Mononuclear cell (primary cell): ENCODE measurements at regions not wholly inside any gene's neighbourhood (a gene's known extent, or its start where the extent isn't known, plus 50 kb on each side); places are given as distances from the start of the nearest gene placed in this dataset.

ENCODE experiments used
- H3K27me3 ChIP-seq: 2 replicates; pipeline ENCODE4 v1.6.0; 2011; ENCODE audit warnings: low read length, control low read depth; ENCODE audit not compliant: insufficient read depth
- H3K4me1 ChIP-seq: 2 replicates; pipeline ENCODE4 v1.5.1; 2011; ENCODE audit warnings: mild to moderate bottlenecking, low read length, control low read depth; ENCODE audit not compliant: insufficient read depth
- H3K4me3 ChIP-seq: 2 replicates; pipeline ENCODE4 v1.5.1; 2011; ENCODE audit warnings: mild to moderate bottlenecking, low read length, moderate library complexity
- H3K9me3 ChIP-seq: 2 replicates; pipeline ENCODE4 v1.5.1; 2011; ENCODE audit warnings: low read depth, mild to moderate bottlenecking, control low read depth, low read length

GRCh38 chr18:72470391-72470790 lies 73.8 kb downstream of the CBLN2 start:
- no peaks in the 10 kb centered on the region for H3K9me3 ChIP-seq
- no peak overlapping the region for H3K4me3 ChIP-seq
- H3K4me1 ChIP-seq: no peaks in the 10 kb centered on the region
- H3K27me3 ChIP-seq: no peaks in the 10 kb centered on the region

- Histone ChIP-seq H3K4me3 (no peak overlapping the region), H3K4me1 (no peaks in the 10 kb centered on the region), H3K9me3 (no peaks in the 10 kb centered on the region), H3K27me3 (no peaks in the 10 kb centered on the region)
Observed at GRCh38 chr18:72468021-72468710, 76.0 kb downstream of the CBLN2 start.

GRCh38 chr18:72460210-72460680 lies 83.9 kb downstream of the CBLN2 start:
- no peaks in the 10 kb centered on the region for H3K4me1 ChIP-seq
- no peaks in the 10 kb centered on the region for H3K9me3 ChIP-seq
- no peak overlapping the region for H3K4me3 ChIP-seq
- H3K27me3 ChIP-seq: no peaks in the 10 kb centered on the region

- Histone ChIP-seq H3K27me3 (no peaks in the 10 kb centered on the region), H3K9me3 (no peaks in the 10 kb centered on the region), H3K4me1 (no peaks in the 10 kb centered on the region), H3K4me3 (no peak overlapping the region)
Observed at GRCh38 chr18:72458271-72458670, 85.9 kb downstream of the CBLN2 start.

GRCh38 chr18:72456802-72457201 lies 87.3 kb downstream of the CBLN2 start:
- H3K9me3 ChIP-seq: no peaks in the 10 kb centered on the region
- no peaks in the 10 kb centered on the region for H3K27me3 ChIP-seq
- H3K4me3 ChIP-seq: no peak overlapping the region
- no peaks in the 10 kb centered on the region for H3K4me1 ChIP-seq

GRCh38 chr18:72452328-72452727 lies 91.8 kb downstream of the CBLN2 start:
- H3K4me3 ChIP-seq: no peak overlapping the region
- no peaks in the 10 kb centered on the region for H3K27me3 ChIP-seq
- H3K9me3 ChIP-seq: no peaks in the 10 kb centered on the region
- no peaks in the 10 kb centered on the region for H3K4me1 ChIP-seq

- Histone ChIP-seq H3K4me3 (no peak overlapping the region), H3K4me1 (no peaks in the 10 kb centered on the region), H3K27me3 (no peaks in the 10 kb centered on the region), H3K9me3 (no peaks in the 10 kb centered on the region)
Observed at GRCh38 chr18:72444798-72445155, 99.4 kb downstream of the CBLN2 start.

- no peaks in the 10 kb centered on the region for H3K4me1 ChIP-seq
- no peaks in the 10 kb centered on the region for H3K9me3 ChIP-seq
- H3K27me3 ChIP-seq: no peaks in the 10 kb centered on the region
- H3K4me3 ChIP-seq: no peak overlapping the region
Observed at GRCh38 chr18:72444111-72444797, 99.9 kb downstream of the CBLN2 start.

- H3K4me1 ChIP-seq: no peaks in the 10 kb centered on the region
- H3K4me3 ChIP-seq: no peak overlapping the region
- no peaks in the 10 kb centered on the region for H3K27me3 ChIP-seq
Observed at GRCh38 chr18:72436401-72436800, 107.7 kb downstream of the CBLN2 start.

GRCh38 chr18:72433756-72434155 lies 110.4 kb downstream of the CBLN2 start:
- Histone ChIP-seq H3K9me3 (no peaks in the 10 kb centered on the region), H3K4me3 (no peak overlapping the region), H3K27me3 (no peaks in the 10 kb centered on the region), H3K4me1 (no peaks in the 10 kb centered on the region)

More at GRCh38 chr18:72436401-72436800, 107.7 kb downstream of the CBLN2 start:
- H3K9me3 ChIP-seq: no peaks in the 10 kb centered on the region

- H3K9me3 ChIP-seq: no peaks in the 10 kb centered on the region
- no peaks in the 10 kb centered on the region for H3K27me3 ChIP-seq
- H3K4me1 ChIP-seq: no peaks in the 10 kb centered on the region
- no peak overlapping the region for H3K4me3 ChIP-seq
Observed at GRCh38 chr18:72427721-72428120, 116.4 kb downstream of the CBLN2 start.

GRCh38 chr18:72419914-72420313 lies 124.2 kb downstream of the CBLN2 start:
- H3K9me3 ChIP-seq: no peaks in the 10 kb centered on the region
- H3K4me3 ChIP-seq: no peak overlapping the region
- no peaks in the 10 kb centered on the region for H3K4me1 ChIP-seq
- H3K27me3 ChIP-seq: no peaks in the 10 kb centered on the region

- Histone ChIP-seq H3K27me3 (no peaks in the 10 kb centered on the region), H3K4me1 (no peaks in the 10 kb centered on the region), H3K4me3 (no peak overlapping the region)
Observed at GRCh38 chr18:72412927-72413326, 131.2 kb downstream of the CBLN2 start.

GRCh38 chr18:72411261-72411660 lies 132.9 kb downstream of the CBLN2 start:
- H3K27me3 ChIP-seq: no peaks in the 10 kb centered on the region
- H3K9me3 ChIP-seq: no peaks in the 10 kb centered on the region
- no peak overlapping the region for H3K4me3 ChIP-seq
- no peaks in the 10 kb centered on the region for H3K4me1 ChIP-seq

More at GRCh38 chr18:72412927-72413326, 131.2 kb downstream of the CBLN2 start:
- H3K9me3 ChIP-seq: no peaks in the 10 kb centered on the region

GRCh38 chr18:72410399-72410798 lies 133.7 kb downstream of the CBLN2 start:
- Histone ChIP-seq H3K4me1 (no peaks in the 10 kb centered on the region), H3K9me3 (no peaks in the 10 kb centered on the region), H3K4me3 (no peak overlapping the region), H3K27me3 (no peaks in the 10 kb centered on the region)

- no peaks in the 10 kb centered on the region for H3K4me1 ChIP-seq
- H3K9me3 ChIP-seq: no peaks in the 10 kb centered on the region
Observed at GRCh38 chr18:72409903-72410302, 134.2 kb downstream of the CBLN2 start.

More at GRCh38 chr18:72409903-72410302, 134.2 kb downstream of the CBLN2 start:
- Histone ChIP-seq H3K4me3 (no peak overlapping the region), H3K27me3 (no peaks in the 10 kb centered on the region)
